ENCODE measurements at regions not wholly inside any gene's neighbourhood (a gene's known extent, or its start where the extent isn't known, plus 50 kb on each side); places are given as distances from the start of the nearest gene placed in this dataset.
"Not testable (repeated sequence)": the region's sequence is repeated elsewhere in the genome, so short reads cannot be mapped to it uniquely, and the experiment has no call there.

- not testable (repeated sequence) for DNase-seq
These were observed 61.9 kb downstream of the NPIPB5 start for GRCh38 chr16:22572331-22573224.

- DNase-seq, result not testable (repeated sequence)
These were observed 62.5 kb downstream of the NPIPB5 start for GRCh38 chr16:22573225-22573530.

- not testable (repeated sequence) for DNase-seq
These were observed 65.8 kb downstream of the NPIPB5 start for GRCh38 chr16:22576506-22576905.

- DNase-seq, result not testable (repeated sequence)
These were observed 72.5 kb downstream of the NPIPB5 start for GRCh38 chr16:22583195-22583594.

GRCh38 chr16:22584459-22584858 lies 73.8 kb downstream of the NPIPB5 start:
- not testable (repeated sequence) for DNase-seq

- not testable (repeated sequence) for DNase-seq
These were observed 74.2 kb downstream of the NPIPB5 start for GRCh38 chr16:22584941-22585340.

GRCh38 chr16:22585431-22585830 lies 74.7 kb downstream of the NPIPB5 start:
- DNase-seq, result not testable (repeated sequence)

GRCh38 chr16:22586732-22587131 lies 76.0 kb downstream of the NPIPB5 start:
- DNase-seq, result not testable (repeated sequence)

- not testable (repeated sequence) for DNase-seq
These were observed 79.1 kb downstream of the NPIPB5 start for GRCh38 chr16:22589757-22590156.

GRCh38 chr16:22596445-22597045 lies 85.9 kb downstream of the NPIPB5 start:
- not testable (repeated sequence) for DNase-seq

GRCh38 chr16:22603744-22604143 lies 93.1 kb downstream of the NPIPB5 start:
- not testable (repeated sequence) for DNase-seq

GRCh38 chr16:22606619-22607018 lies 95.9 kb downstream of the NPIPB5 start:
- not testable (repeated sequence) for DNase-seq

- DNase-seq, result not testable (repeated sequence)
These were observed 99.1 kb downstream of the NPIPB5 start for GRCh38 chr16:22609798-22610197.

GRCh38 chr16:22611128-22611527 lies 100.4 kb downstream of the NPIPB5 start:
- not testable (repeated sequence) for DNase-seq

- DNase-seq, result no peak
These were observed 103.7 kb downstream of the NPIPB5 start for GRCh38 chr16:22614271-22614947.

- DNase-seq, result no peak
These were observed 108.2 kb downstream of the NPIPB5 start for GRCh38 chr16:22618842-22619241.

- no peak for DNase-seq
These were observed 111.0 kb downstream of the NPIPB5 start for GRCh38 chr16:22621586-22622155.

GRCh38 chr16:22622703-22623102 lies 112.0 kb downstream of the NPIPB5 start:
- DNase-seq, result no peak

- no peak for DNase-seq
These were observed 112.7 kb downstream of the NPIPB5 start for GRCh38 chr16:22623351-22623781.

GRCh38 chr16:22624038-22624799 lies 113.5 kb downstream of the NPIPB5 start:
- DNase-seq, result no peak

- no peak for DNase-seq
These were observed 114.3 kb downstream of the NPIPB5 start for GRCh38 chr16:22624800-22625533.

- no peak for DNase-seq
These were observed 115.3 kb downstream of the NPIPB5 start for GRCh38 chr16:22625967-22626366.
